Inferior parietal cortex (tissue), 1 donor: ENCODE measurements at regions not wholly inside any gene's neighbourhood (a gene's known extent, or its start where the extent isn't known, plus 50 kb on each side); places are given as distances from the start of the nearest gene placed in this dataset.
A peak's percentile ranks its signal among the peaks of the same experiment; 100 is the strongest.
"Not testable (repeated sequence)": the region's sequence is repeated elsewhere in the genome, so short reads cannot be mapped to it uniquely, and the experiment has no call there.

Experiments used
- DNase-seq: peaks from one replicate; pipeline ENCODE4 v3.0.0-alpha.2; 2016; ENCODE audit errors: extremely low spot score

DNA sequence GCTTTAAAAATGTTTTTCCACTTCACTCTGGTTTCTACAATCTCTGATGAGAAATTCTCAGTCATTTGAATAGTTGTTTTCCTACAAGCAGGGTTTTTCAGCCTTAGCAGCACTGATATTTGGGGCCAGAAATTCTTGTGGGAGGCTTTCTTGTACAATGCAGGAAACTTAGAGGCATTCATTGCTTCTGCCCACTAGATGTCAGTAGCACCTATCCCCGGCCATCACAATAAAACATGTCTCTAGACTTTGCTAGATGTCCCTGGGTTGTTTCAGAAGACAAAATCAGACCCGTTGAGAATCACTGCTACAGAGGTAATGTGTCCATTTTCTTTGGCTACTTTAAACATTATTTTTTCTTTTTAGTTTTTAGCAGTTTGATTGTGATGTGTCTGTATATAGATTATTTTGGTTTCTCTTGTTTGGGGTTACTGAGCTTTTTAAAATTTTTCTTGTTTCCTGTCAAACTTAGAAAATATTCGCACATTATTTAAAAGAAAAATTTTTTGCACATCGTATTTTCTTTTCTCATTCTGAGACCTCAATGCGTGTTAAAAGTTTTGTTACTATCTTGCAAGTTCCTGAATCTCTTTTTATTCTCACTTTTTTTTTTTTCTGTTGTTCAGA, 60.8 kb upstream of the CCDC179 start:
- peak; percentile 27 for DNase-seq

DNA sequence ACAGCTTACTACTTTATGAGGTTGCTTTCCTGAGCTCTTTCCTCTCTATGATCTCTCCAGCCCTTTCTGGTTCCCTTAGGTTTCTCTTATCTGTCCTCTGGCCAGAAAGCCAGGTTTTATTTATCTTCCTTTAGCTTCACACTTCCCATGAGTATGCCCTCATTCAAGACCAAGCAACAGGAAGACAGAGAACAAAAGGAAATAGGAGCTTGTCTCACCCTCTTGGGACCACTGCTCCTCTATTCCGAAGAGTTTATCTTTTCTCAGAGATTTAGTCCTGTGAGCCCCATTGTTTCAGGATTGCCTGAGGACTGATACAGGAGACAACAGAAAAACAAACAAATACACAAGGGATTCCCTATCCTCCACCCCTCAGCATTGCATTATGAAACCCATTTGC, 62.4 kb upstream of the CCDC179 start:
- no peak for DNase-seq

DNA sequence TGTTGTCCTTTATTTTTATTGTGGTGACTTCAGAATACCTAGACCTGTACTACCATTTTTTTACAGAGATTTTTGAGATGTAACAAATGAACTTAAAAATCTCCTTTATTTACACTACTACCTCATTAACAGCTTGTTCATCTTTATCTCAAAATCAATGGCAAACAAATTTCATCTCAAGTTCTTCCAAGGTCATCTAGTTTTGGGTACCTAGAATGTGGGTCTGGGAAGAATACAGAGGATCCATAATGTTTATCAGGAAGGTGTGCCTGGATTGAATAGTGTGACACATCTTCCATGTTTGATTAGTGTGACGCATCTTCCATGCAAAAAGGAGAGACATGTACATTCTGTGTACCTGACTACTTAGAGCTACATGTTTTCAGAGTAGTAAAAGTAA, 63.3 kb upstream of the CCDC179 start:
- DNase-seq = no peak

- DNase-seq = no peak
Observed at GRCh38 chr11:22926341-22926740, 66.1 kb upstream of the CCDC179 start.

DNA sequence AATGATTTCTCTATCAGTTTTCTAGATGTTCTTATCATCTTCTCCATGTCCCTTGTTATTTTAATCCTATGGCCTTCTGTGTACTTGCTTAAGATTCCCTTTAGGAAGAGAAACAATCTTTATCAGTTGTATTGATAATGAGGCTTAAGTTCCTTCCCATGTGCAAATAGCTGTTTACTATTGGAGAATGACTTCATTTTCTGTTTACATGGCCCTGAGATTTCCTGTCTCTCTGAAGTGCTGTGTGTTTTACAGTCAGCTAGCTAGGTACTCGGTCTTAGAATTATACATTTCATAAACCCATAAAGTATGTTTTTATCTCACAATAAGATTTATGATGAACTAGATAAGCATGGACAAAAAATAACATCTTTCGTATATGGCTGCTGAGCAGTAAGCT, 67.5 kb upstream of the CCDC179 start:
- no peak for DNase-seq

DNA sequence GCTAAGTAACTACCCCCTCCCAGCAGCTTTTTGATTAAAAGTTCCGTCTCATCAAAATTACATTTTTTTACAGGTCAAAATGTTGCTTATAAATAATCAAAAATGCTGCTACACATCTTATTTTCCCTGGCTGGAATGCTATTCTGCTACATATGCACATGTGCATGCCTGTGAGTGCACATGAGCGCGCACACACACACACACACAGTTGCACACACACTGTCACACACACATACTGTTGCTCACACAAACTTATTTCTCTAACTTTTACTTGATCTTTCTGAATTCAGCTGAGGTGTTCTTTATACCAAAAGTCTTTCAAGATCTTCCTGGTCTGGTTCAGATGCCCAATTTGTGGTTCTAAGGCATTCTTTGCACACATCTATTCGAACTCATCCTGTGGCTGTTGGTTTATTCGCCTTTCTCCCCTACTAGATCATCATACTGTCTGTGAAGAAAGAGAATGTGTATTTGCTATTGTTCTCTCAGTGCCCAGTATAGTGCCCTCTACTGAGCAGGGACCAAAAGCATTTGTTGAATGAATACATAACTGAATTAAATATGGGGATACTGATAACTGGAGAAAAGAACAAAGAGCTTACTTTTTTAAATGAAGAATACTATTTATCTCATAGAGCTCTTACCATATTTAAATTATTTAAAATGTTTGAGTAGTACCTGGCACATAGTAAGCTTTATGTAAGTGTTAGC, 68.1 kb upstream of the CCDC179 start:
- DNase-seq = no peak

DNA sequence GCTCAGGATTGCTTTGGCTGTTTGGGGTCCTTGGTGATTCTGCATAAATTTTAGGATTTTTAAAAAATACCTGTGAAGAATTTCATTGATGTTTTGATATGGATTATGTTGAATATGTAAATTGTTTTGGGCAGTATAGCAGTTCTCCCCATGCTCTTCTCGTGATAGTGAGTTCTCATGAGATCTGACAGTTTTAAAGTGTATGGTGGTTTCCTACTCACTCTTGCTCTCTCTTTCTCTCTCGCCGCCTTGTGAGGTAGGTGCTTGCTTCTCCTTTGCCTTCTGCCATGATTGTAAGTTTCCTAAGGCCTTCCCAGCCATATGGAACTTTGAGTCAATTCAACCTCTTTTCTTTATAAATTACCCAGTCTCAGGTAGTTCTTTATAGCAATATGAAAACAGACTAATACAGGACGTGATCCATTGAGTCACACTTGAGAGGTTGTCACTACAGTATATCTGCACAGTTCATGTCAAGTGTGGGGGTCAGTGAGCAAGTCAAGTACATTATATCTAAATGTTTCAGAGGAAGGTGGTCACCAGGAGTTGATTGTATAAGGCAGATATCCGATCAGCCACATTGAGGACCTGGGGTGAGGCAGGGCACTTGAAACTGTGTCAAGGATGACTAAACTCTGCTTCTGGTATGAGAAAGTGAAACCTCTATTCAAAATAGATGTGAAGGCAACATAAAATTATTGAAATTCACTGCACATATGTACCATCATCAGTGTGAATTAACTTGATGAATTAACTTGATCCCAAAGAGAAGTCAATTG, 70.7 kb upstream of the CCDC179 start:
- no peak for DNase-seq

- no peak for DNase-seq
Observed at GRCh38 chr11:22938691-22939090, 78.4 kb upstream of the CCDC179 start.

- not testable (repeated sequence) for DNase-seq
Observed at GRCh38 chr11:22941544-22941943, 81.3 kb upstream of the CCDC179 start.

DNA sequence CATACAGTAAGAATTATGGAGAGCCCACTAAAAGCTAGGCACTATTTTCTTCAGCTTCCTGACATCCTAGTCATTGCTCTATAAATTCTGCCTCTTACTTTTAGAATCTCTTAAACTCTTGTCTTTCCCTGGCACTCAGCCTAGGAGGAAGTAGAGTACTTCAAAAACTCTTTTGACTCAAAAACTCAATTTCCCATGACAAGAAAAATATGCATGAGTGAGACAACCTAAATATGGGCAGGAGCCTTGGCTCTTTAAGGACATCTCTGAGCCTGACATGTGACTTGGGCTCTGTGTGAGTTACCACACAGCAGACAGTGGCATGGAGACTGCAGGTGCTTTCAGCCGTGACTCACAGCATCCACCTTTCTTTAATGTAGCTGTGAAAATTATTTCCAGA, 97.5 kb upstream of the CCDC179 start:
- no peak for DNase-seq

GRCh38 chr11:22974251-22974650, 114.0 kb upstream of the CCDC179 start:
- no peak for DNase-seq

- no peak for DNase-seq
Observed at GRCh38 chr11:22976146-22976545, 115.9 kb upstream of the CCDC179 start.

DNA sequence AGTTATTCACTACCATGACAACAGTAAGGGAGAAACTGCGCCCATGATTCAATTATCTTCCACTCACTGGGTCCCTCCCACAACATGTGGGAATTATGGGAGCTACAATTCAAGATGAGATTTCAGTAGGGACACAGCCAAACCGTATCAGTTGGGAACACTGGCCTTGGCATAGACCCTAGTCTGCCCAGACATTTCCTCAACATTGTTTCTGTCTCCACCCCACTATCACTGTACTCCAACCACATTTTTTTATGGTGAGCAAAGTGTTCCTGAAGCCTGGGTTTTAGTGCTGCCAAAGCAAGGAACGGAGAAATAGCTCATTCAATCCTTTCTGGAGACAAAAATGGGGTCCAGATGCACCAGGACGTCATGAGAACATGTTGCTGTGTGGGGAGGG, 122.6 kb upstream of the CCDC179 start:
- DNase-seq = no peak

- no peak for DNase-seq
Observed at GRCh38 chr11:22984045-22984444, 123.8 kb upstream of the CCDC179 start.

DNA sequence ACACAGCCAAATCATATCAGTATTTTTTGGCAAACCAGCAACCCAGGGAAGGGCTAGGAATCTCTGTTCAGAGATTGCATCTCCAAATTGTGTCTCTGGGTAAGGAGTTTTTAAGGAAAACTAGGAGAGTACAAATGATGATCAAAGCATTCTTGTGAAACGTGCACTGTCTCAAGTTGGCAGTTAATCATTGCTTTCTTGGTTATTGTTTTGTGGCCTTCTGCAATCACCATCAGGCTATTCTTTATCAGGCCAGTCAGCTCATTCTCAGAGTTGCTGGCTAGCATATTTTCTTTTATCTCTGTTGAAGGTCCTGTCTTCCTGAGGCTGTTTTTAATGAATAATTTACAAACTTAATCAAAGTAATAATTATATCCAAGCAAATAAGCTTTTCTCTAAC, 129.1 kb upstream of the CCDC179 start:
- DNase-seq = no peak

- no peak for DNase-seq
Observed at GRCh38 chr11:22991196-22991595, 130.9 kb upstream of the CCDC179 start.

DNA sequence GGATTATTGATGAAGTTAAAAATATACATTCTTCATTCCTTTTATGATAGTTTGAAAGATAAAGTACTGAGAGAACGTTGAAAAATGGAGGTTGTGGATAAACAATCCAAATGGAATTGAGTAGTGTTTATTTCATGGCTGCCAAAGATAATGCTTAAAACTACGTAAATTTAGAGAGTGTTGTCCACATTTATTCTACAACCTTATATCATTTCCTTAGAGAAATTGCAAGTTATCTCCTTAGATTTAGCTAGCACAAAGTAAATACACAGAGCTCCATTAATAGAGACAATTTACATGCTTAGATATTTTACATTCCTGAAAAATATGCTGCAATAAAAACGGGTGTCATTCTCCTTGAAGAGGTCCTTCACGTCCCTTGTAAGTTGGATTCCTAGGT, 146.5 kb upstream of the CCDC179 start:
- no peak for DNase-seq

- DNase-seq = no peak
Observed at GRCh38 chr11:23010790-23011335, 150.6 kb upstream of the CCDC179 start.

- no peak for DNase-seq
Observed at GRCh38 chr11:23012930-23013329, 152.7 kb upstream of the CCDC179 start.

GRCh38 chr11:23013509-23013908, 153.2 kb upstream of the CCDC179 start:
- DNase-seq = no peak

DNA sequence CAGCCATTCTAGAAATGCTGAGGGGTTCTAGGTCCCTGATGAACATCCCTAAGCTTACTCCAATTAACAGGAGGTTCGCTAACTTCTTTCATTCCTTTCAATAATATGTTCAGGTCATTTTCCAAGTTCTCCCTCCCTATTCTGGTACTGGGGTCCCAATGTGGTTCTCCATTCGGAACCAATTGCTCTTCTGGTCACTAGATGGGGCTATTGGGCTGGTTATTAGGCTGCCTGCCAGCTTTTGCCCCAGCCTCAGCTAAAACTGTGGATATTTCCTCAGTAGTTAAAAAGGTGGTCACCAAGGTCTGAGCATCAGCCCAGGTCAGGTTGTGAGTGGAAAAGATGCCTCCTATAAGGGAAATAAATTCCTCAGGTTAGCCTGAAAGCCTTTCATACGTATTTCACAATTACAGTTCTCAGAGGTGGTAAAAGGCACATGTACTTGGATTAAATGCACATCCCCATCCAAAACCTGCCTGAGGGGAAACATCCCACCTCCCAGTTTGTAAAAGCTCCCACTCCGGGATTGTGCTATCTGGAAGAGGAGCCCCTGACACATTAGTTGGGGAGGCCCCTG, 161.1 kb upstream of the CCDC179 start:
- DNase-seq = peak; percentile 40

GRCh38 chr11:23022854-23023253, 162.6 kb upstream of the CCDC179 start:
- no peak for DNase-seq
